KMS-11 (cell line): ENCODE measurements at regions not wholly inside any gene's neighbourhood (a gene's known extent, or its start where the extent isn't known, plus 50 kb on each side); places are given as distances from the start of the nearest gene placed in this dataset.

Source experiments
- H2AFZ ChIP-seq: fragments of 200-600 bp; sonication (generic); 2 replicates; pipeline ENCODE4 v1.6.1; 2016; ENCODE audit warnings: antibody characterized with exemption, mixed run types, low read depth
- H3K27ac ChIP-seq: fragments of 200-600 bp; sonication (generic); 2 replicates; pipeline ENCODE4 v1.6.1; 2016; ENCODE audit warnings: mild to moderate bottlenecking, mixed run types
- H3K27me3 ChIP-seq: fragments of 200-600 bp; sonication (generic); 2 replicates; pipeline ENCODE4 v1.6.1; 2017; ENCODE audit warnings: mild to moderate bottlenecking, low read depth, mixed run types, moderate library complexity; ENCODE audit not compliant: insufficient read depth
- H3K36me3 ChIP-seq: fragments of 200-600 bp; sonication (generic); 2 replicates; pipeline ENCODE4 v1.6.1; 2017; ENCODE audit warnings: mild to moderate bottlenecking, mixed run types; ENCODE audit not compliant: insufficient read depth
- H3K4me1 ChIP-seq: fragments of 200-600 bp; sonication (generic); 2 replicates; pipeline ENCODE4 v1.6.1; 2016; ENCODE audit warnings: mild to moderate bottlenecking, low read depth, mixed run types; ENCODE audit not compliant: poor library complexity, severe bottlenecking
- H3K4me2 ChIP-seq: fragments of 200-600 bp; sonication (generic); 2 replicates; pipeline ENCODE4 v1.7.0; 2016; ENCODE audit warnings: mild to moderate bottlenecking, mixed run types
- H3K4me3 ChIP-seq: fragments of 200-600 bp; sonication (generic); IDR thresholded peaks from 2 replicates; pipeline ENCODE4 v1.6.1; 2017; ENCODE audit warnings: low read depth, low read length, mixed read lengths; ENCODE audit not compliant: insufficient read depth
- H3K79me2 ChIP-seq: fragments of 200-600 bp; sonication (generic); 2 replicates; pipeline ENCODE4 v1.6.1; 2016; ENCODE audit warnings: low read depth, mixed run types; ENCODE audit not compliant: insufficient read depth
- H3K9ac ChIP-seq: fragments of 200-600 bp; sonication (generic); 2 replicates; pipeline ENCODE4 v1.6.1; 2016; ENCODE audit warnings: mild to moderate bottlenecking, mixed run types
- H4K20me1 ChIP-seq: fragments of 200-600 bp; sonication (generic); 2 replicates; pipeline ENCODE4 v1.6.1; 2016; ENCODE audit warnings: mild to moderate bottlenecking, mixed run types; ENCODE audit not compliant: insufficient read depth
- CTCF ChIP-seq: fragments of 200-600 bp; sonication (generic); conservative IDR thresholded peaks from 2 replicates; pipeline ENCODE4 v1.6.1; 2017; ENCODE audit warnings: low read depth, mild to moderate bottlenecking, antibody characterized with exemption, low read length, moderate library complexity, mixed read lengths

- no peak for TF ChIP-seq CTCF
- Histone ChIP-seq H3K4me1 (no peaks in the 10 kb centered on the region), H3K9ac (no peak overlapping the region), H3K27ac (no peak overlapping the region), H3K4me3 (no peak overlapping the region), H2AFZ (no peak overlapping the region), H3K79me2 (no peaks in the 10 kb centered on the region), H4K20me1 (no peaks in the 10 kb centered on the region), H3K27me3 (no peaks in the 10 kb centered on the region), H3K36me3 (no peaks in the 10 kb centered on the region), H3K4me2 (no peak overlapping the region)
Measured at GRCh38 chr2:16413285-16413684, 252.3 kb downstream of the CYRIA start.

DNA sequence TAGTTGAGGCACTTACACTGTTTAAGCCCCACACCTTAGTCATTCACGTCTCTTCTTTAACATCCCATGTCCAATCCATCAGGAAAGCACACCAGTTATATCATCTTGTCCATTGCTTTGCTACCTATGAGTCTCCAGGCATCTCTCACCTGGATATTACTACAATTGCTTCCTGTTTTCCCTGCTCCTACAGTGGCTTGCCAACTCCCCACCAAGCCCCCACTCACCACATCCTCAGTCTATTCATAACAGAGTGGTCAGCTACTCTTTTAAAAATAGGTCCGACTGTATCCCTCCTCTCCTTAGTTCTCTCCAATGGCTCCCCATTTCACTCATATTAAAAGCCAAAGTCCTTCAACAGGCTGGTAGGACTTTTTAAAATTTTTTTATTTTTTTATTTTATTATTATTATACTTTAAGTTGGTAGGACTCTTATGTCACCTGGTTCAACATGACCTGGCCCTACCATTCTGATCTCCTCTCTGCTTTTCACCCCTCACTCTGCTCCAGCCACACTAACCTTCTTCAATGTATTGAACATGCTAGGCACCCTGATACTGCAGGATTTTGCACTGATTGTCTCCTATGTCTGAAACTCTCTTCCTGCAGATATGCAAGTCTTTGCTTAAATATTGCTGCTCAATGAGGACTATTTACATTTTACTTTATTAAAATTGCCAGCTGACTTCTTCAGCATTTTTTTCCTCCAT is 253.2 kb downstream of the CYRIA start:
- H3K27me3 ChIP-seq = no peaks in the 10 kb centered on the region
- TF ChIP-seq CTCF = no peak
- H3K79me2 ChIP-seq = no peaks in the 10 kb centered on the region
- H3K4me2 ChIP-seq = no peak overlapping the region
- no peaks in the 10 kb centered on the region for H3K4me1 ChIP-seq
- no peak overlapping the region for H3K9ac ChIP-seq
- no peak overlapping the region for H3K4me3 ChIP-seq
- H2AFZ ChIP-seq = no peak overlapping the region
- no peaks in the 10 kb centered on the region for H4K20me1 ChIP-seq
- no peaks in the 10 kb centered on the region for H3K36me3 ChIP-seq
- no peak overlapping the region for H3K27ac ChIP-seq

- Histone ChIP-seq H4K20me1 (no peaks in the 10 kb centered on the region), H3K36me3 (no peaks in the 10 kb centered on the region), H3K4me2 (no peak overlapping the region), H3K4me1 (no peaks in the 10 kb centered on the region), H3K9ac (no peak overlapping the region), H3K27me3 (no peaks in the 10 kb centered on the region), H3K79me2 (no peaks in the 10 kb centered on the region), H3K27ac (no peak overlapping the region), H3K4me3 (no peak overlapping the region), H2AFZ (no peak overlapping the region)
- TF ChIP-seq CTCF = no peak
Measured at GRCh38 chr2:16411788-16412187, 253.8 kb downstream of the CYRIA start.

- Histone ChIP-seq H3K4me1 (no peaks in the 10 kb centered on the region), H4K20me1 (no peaks in the 10 kb centered on the region), H3K36me3 (no peaks in the 10 kb centered on the region), H3K27me3 (no peaks in the 10 kb centered on the region), H3K4me3 (no peak overlapping the region), H3K9ac (no peak overlapping the region), H3K4me2 (no peak overlapping the region), H3K27ac (no peak overlapping the region), H2AFZ (no peak overlapping the region), H3K79me2 (no peaks in the 10 kb centered on the region)
- TF ChIP-seq CTCF = no peak
Measured at GRCh38 chr2:16409849-16410248, 255.8 kb downstream of the CYRIA start.
